Cardiac muscle cell (in vitro differentiated cells and primary cell): ENCODE measurements at regions not wholly inside any gene's neighbourhood (a gene's known extent, or its start where the extent isn't known, plus 50 kb on each side); places are given as distances from the start of the nearest gene placed in this dataset.
"Not testable (repeated sequence)": the region's sequence is repeated elsewhere in the genome, so short reads cannot be mapped to it uniquely, and the experiment has no call there.

ENCODE experiments used
- DNase-seq, 2 donors: peaks; one replicate each; pipeline versions ENCODE4 v3.0.0 to v3.0.0-alpha.2; 2010 to 2017; ENCODE audit warnings: low read depth in 1 of 2, low spot score in 1 of 2
- H3K27ac ChIP-seq: fragments of 200-600 bp; sonication (generic); 2 replicates; pipeline ENCODE4 v1.5.1; 2016
- H3K27me3 ChIP-seq: fragments of 200-600 bp; sonication (generic); 2 replicates; pipeline ENCODE4 v1.6.0; 2016; ENCODE audit warnings: control low read depth
- H3K36me3 ChIP-seq: fragments of 200-600 bp; sonication (generic); 2 replicates; pipeline ENCODE4 v1.5.1; 2016; ENCODE audit warnings: control low read depth
- H3K4me1 ChIP-seq: fragments of 200-600 bp; sonication (generic); 2 replicates; pipeline ENCODE4 v1.8.1; 2017; ENCODE audit warnings: low read depth, mild to moderate bottlenecking, mixed run types
- H3K4me3 ChIP-seq: fragments of 200-600 bp; sonication (generic); 2 replicates; pipeline ENCODE4 v1.5.1; 2016; ENCODE audit warnings: mild to moderate bottlenecking
- H3K9me3 ChIP-seq: fragments of 200-600 bp; sonication (generic); 2 replicates; pipeline ENCODE4 v1.5.1; 2017; ENCODE audit warnings: low read depth, mild to moderate bottlenecking, control low read depth
- CTCF ChIP-seq: IDR thresholded peaks from 2 replicates; pipeline ENCODE4 v1.5.1; 2012; ENCODE audit warnings: low read depth, mild to moderate bottlenecking, low read length

- TF ChIP-seq CTCF: no peak
- DNase-seq: no peak
- Histone ChIP-seq H3K27ac (no peak overlapping the region), H3K36me3 (no peaks in the 10 kb centered on the region), H3K4me3 (no peak overlapping the region), H3K27me3 (no peaks in the 10 kb centered on the region), H3K9me3 (no peaks in the 10 kb centered on the region), H3K4me1 (no peaks in the 10 kb centered on the region)
Observed at GRCh38 chr10:86579883-86580520, 58.4 kb upstream of the WAPL start.

- no peak for TF ChIP-seq CTCF
- H3K36me3 ChIP-seq: no peaks in the 10 kb centered on the region
- no peak overlapping the region for H3K4me3 ChIP-seq
- no peak for DNase-seq
- H3K4me1 ChIP-seq: no peaks in the 10 kb centered on the region
- H3K27ac ChIP-seq: no peak overlapping the region
- no peaks in the 10 kb centered on the region for H3K27me3 ChIP-seq
- no peaks in the 10 kb centered on the region for H3K9me3 ChIP-seq
Observed at GRCh38 chr10:86580521-86580891, 58.9 kb upstream of the WAPL start.

GRCh38 chr10:86583983-86584382, 62.4 kb upstream of the WAPL start:
- no peaks in the 10 kb centered on the region for H3K9me3 ChIP-seq
- DNase-seq: no peak
- no peak for TF ChIP-seq CTCF
- H3K4me1 ChIP-seq: no peaks in the 10 kb centered on the region
- no peak overlapping the region for H3K4me3 ChIP-seq
- no peaks in the 10 kb centered on the region for H3K36me3 ChIP-seq
- H3K27me3 ChIP-seq: no peaks in the 10 kb centered on the region
- no peak overlapping the region for H3K27ac ChIP-seq

- Histone ChIP-seq H3K4me1 (no peaks in the 10 kb centered on the region), H3K9me3 (no peaks in the 10 kb centered on the region), H3K27ac (no peak overlapping the region), H3K36me3 (no peaks in the 10 kb centered on the region), H3K4me3 (no peak overlapping the region), H3K27me3 (no peaks in the 10 kb centered on the region)
- peak; percentile 95 for TF ChIP-seq CTCF
- peak; percentile 70 to 82 for DNase-seq
Observed at GRCh38 chr10:86585037-86585929, 63.7 kb upstream of the WAPL start.

GRCh38 chr10:86586516-86586915, 64.9 kb upstream of the WAPL start:
- no peaks in the 10 kb centered on the region for H3K4me1 ChIP-seq
- no peak for TF ChIP-seq CTCF
- no peaks in the 10 kb centered on the region for H3K27me3 ChIP-seq
- no peak overlapping the region for H3K27ac ChIP-seq
- H3K4me3 ChIP-seq: no peak overlapping the region
- no peaks in the 10 kb centered on the region for H3K9me3 ChIP-seq
- no peak for DNase-seq
- H3K36me3 ChIP-seq: no peaks in the 10 kb centered on the region

GRCh38 chr10:86588781-86589180, 65.6 kb upstream of the OPN4 start:
- H3K4me1 ChIP-seq, H3K9me3 ChIP-seq, H3K36me3 ChIP-seq, H3K4me3 ChIP-seq, H3K27me3 ChIP-seq, H3K27ac ChIP-seq, DNase-seq: not testable (repeated sequence)
